ENCODE measurements at regions not wholly inside any gene's neighbourhood (a gene's known extent, or its start where the extent isn't known, plus 50 kb on each side); places are given as distances from the start of the nearest gene placed in this dataset.

GRCh38 chr1:229952670-229953520, 114.1 kb upstream of the GALNT2 start:
- TF ChIP-seq GABPA (IDR thresholded peaks at IDR 0.05; ENCODE audit: low read depth) = no peak
- TF ChIP-seq POLR2AphosphoS5 (IDR thresholded peaks at IDR 0.05; ENCODE audit: low read depth) = no peak
- TF ChIP-seq CTCF (IDR thresholded peaks at IDR 0.05; ENCODE audit: insufficient read depth, low read length) = no peak
- Histone ChIP-seq H3K27me3 (ENCODE audit: insufficient read depth, poor library complexity, severe bottlenecking) (no peaks in the 10 kb centered on the region), H3K27ac (replicated peaks) (no peak overlapping the region), H3K4me3 (replicated peaks; ENCODE audit: insufficient read depth, low read length) (no peak overlapping the region)
- DNase-seq (ENCODE audit: low read depth in 1 of 2, low spot score in 1 of 2) = no peak

- H3K27ac ChIP-seq (replicated peaks) = no peak overlapping the region
- DNase-seq (ENCODE audit: low read depth in 1 of 2, low spot score in 1 of 2) = no peak
- no peaks in the 10 kb centered on the region for H3K27me3 ChIP-seq (ENCODE audit: insufficient read depth, poor library complexity, severe bottlenecking)
- no peak overlapping the region for H3K4me3 ChIP-seq (replicated peaks; ENCODE audit: insufficient read depth, low read length)
- TF ChIP-seq GABPA (IDR thresholded peaks at IDR 0.05; ENCODE audit: low read depth) = no peak
- TF ChIP-seq SPI1 (IDR thresholded peaks at IDR 0.05; ENCODE audit: borderline replicate concordance, low read depth) = no peak
- no peak for TF ChIP-seq POLR2AphosphoS5 (IDR thresholded peaks at IDR 0.05; ENCODE audit: low read depth)
- no peak for TF ChIP-seq REST (IDR thresholded peaks at IDR 0.05; ENCODE audit: insufficient replicate concordance, low read depth)
- no peak for TF ChIP-seq CTCF (IDR thresholded peaks at IDR 0.05; ENCODE audit: insufficient read depth, low read length)
Observed at GRCh38 chr1:229953736-229954326, 113.2 kb upstream of the GALNT2 start.

GRCh38 chr1:229964281-229964680, 102.8 kb upstream of the GALNT2 start:
- DNase-seq (ENCODE audit: low read depth in 1 of 2, low spot score in 1 of 2) = no peak
- Histone ChIP-seq H3K27me3 (ENCODE audit: insufficient read depth, poor library complexity, severe bottlenecking) (no peaks in the 10 kb centered on the region), H3K27ac (replicated peaks) (no peak overlapping the region), H3K4me3 (replicated peaks; ENCODE audit: insufficient read depth, low read length) (no peak overlapping the region)
- TF ChIP-seq GABPA (IDR thresholded peaks at IDR 0.05; ENCODE audit: low read depth) (no peak), CTCF (IDR thresholded peaks at IDR 0.05; ENCODE audit: insufficient read depth, low read length) (no peak), POLR2AphosphoS5 (IDR thresholded peaks at IDR 0.05; ENCODE audit: low read depth) (no peak), REST (IDR thresholded peaks at IDR 0.05; ENCODE audit: insufficient replicate concordance, low read depth) (no peak), SPI1 (IDR thresholded peaks at IDR 0.05; ENCODE audit: borderline replicate concordance, low read depth) (no peak)

All from HL-60 (cell line).